A549 (cell line): ENCODE measurements at regions not wholly inside any gene's neighbourhood (a gene's known extent, or its start where the extent isn't known, plus 50 kb on each side); places are given as distances from the start of the nearest gene placed in this dataset.
"Not testable (repeated sequence)": the region's sequence is repeated elsewhere in the genome, so short reads cannot be mapped to it uniquely, and the experiment has no call there.

Experiments
- CHD4 ChIP-seq: fragments of 200-600 bp; sonication (generic); IDR thresholded peaks from 2 replicates; pipeline ENCODE4 v1.6.1; 2016; ENCODE audit warnings: antibody characterized with exemption, mild to moderate bottlenecking, borderline replicate concordance
- HOXA7 ChIP-seq: fragments of 250-450 bp; sonication (Bioruptor Pico); IDR thresholded peaks from 2 replicates; pipeline ENCODE4 v1.5.0; 2020; ENCODE audit warnings: mild to moderate bottlenecking, moderate library complexity
- MYC ChIP-seq: IDR thresholded peaks from 2 replicates; pipeline ENCODE4 v1.6.1; 2012; ENCODE audit warnings: mild to moderate bottlenecking, inconsistent platforms, low read length, improper control_type of control experiment, borderline replicate concordance
- POLR2A ChIP-seq: IDR thresholded peaks from 2 replicates; pipeline ENCODE4 v1.6.1; 2012; ENCODE audit warnings: mild to moderate bottlenecking, low read length
- RCOR1 ChIP-seq: fragments of 150-350 bp; IDR thresholded peaks from 2 replicates; pipeline ENCODE4 v1.6.1; 2014; ENCODE audit warnings: antibody characterized with exemption, low read length, low read depth
- REST ChIP-seq: fragments of 200-600 bp; sonication (generic); IDR thresholded peaks from 2 replicates; pipeline ENCODE4 v1.6.1; 2016; ENCODE audit warnings: antibody characterized with exemption, mild to moderate bottlenecking, moderate library complexity
- TF ChIP-seq, protein P1 (sequence below): fragments of >200 bp; sonication (Bioruptor Twin); formaldehyde crosslinking; IDR thresholded peaks from 3 replicates; pipeline ENCODE4 v1.5.1; 2016

- not testable (repeated sequence) for TF ChIP-seq RCOR1; REST; HOXA7 (CRISPR knock-in tag); CHD4; POLR2A; MYC
- TF ChIP-seq, protein P1, sequence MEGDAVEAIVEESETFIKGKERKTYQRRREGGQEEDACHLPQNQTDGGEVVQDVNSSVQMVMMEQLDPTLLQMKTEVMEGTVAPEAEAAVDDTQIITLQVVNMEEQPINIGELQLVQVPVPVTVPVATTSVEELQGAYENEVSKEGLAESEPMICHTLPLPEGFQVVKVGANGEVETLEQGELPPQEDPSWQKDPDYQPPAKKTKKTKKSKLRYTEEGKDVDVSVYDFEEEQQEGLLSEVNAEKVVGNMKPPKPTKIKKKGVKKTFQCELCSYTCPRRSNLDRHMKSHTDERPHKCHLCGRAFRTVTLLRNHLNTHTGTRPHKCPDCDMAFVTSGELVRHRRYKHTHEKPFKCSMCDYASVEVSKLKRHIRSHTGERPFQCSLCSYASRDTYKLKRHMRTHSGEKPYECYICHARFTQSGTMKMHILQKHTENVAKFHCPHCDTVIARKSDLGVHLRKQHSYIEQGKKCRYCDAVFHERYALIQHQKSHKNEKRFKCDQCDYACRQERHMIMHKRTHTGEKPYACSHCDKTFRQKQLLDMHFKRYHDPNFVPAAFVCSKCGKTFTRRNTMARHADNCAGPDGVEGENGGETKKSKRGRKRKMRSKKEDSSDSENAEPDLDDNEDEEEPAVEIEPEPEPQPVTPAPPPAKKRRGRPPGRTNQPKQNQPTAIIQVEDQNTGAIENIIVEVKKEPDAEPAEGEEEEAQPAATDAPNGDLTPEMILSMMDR = not testable (repeated sequence)
Observed at GRCh38 chr20:1814861-1815260, 80.3 kb upstream of the SIRPA start.
